Right cardiac atrium (tissue), 5 donors: ENCODE measurements at regions not wholly inside any gene's neighbourhood (a gene's known extent, or its start where the extent isn't known, plus 50 kb on each side); places are given as distances from the start of the nearest gene placed in this dataset.
"Not testable (repeated sequence)": the region's sequence is repeated elsewhere in the genome, so short reads cannot be mapped to it uniquely, and the experiment has no call there.

ENCODE experiments used
- ATAC-seq, 2 donors: fragments of 200-7000 bp; cut with Tn5 transposase; one replicate each; pipeline versions ENCODE4 v1.8.0 to v1.9.1; 2020; ENCODE audit warnings: moderate library complexity in 2 of 2, mild to moderate bottlenecking in 1 of 2
- DNase-seq, 3 donors: peaks; one replicate each; pipeline ENCODE4 v3.0.0-alpha.2; 2020
- H3K27ac ChIP-seq: one replicate; pipeline ENCODE4 v1.5.1; 2013; ENCODE audit warnings: mild to moderate bottlenecking, low read length, control low read depth, moderate library complexity
- H3K27me3 ChIP-seq: one replicate; pipeline ENCODE4 v1.6.1; 2013; ENCODE audit not compliant: control insufficient read depth, insufficient read depth
- H3K4me1 ChIP-seq: one replicate; pipeline ENCODE4 v1.6.1; 2013; ENCODE audit warnings: low read length; ENCODE audit not compliant: control insufficient read depth, insufficient read depth
- H3K4me3 ChIP-seq: one replicate; pipeline ENCODE4 v1.5.1; 2013; ENCODE audit warnings: low read length, control low read depth
- H3K9me3 ChIP-seq: one replicate; pipeline ENCODE4 v1.6.1; 2013; ENCODE audit warnings: low read length; ENCODE audit not compliant: control insufficient read depth
- WGBS: extraction: QIAGEN DNeasy Blood & Tissue Kit; methylation state at CpG from one replicate; pipeline ENCODE4 v1.1.7; 2013; 5-methylcytosine and 5-hydroxymethylcytosine counted together
- intact Hi-C, 4 donors: fragments of 100-400 bp; cut with DNase I; formaldehyde crosslinking; loops; one replicate each; pipeline versions ENCODE4 v1.11.0 to v1.14.0; 2022 to 2023
- donor health status: healthy with polysubstance abuse.
- donor health status: DM: no; HTN: yes; CAD: no.
- donor health status: DM: no; HTN: no; CAD: no.
- donor health status: DM: no; HTN: yes; CAD: no; lungs with severe emphysema.
- donor health status: DM: yes; HTN: yes; CAD: no.

DNA sequence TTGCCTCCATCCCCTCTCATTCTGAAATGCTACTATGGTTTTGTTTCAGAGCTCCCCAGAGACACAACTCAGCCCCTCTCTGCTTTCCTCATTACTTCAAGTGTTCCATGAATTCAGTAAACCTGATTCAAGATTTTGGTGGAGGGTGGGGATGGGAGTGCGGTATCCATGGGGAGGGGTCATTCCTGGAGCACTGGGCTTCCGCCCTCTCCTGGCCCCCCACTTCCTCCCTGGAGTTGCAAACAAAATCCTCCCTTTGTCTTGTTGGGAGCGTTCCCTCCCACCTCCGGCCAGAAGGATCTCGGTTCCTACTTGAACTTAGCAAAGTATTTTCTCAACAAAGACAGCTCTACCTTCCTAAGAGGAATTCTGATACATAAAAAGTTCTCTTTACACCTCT, 71.8 kb upstream of the LTA4H start:
- Histone ChIP-seq H3K4me3 (no peak overlapping the region), H3K9me3 (no peaks in the 10 kb centered on the region), H3K4me1 (peaks cover 4% of the 10 kb centered on the region), H3K27me3 (no peaks in the 10 kb centered on the region), H3K27ac (peak overlapping the region; percentile 89)
- peak; percentile 45 to 65 for ATAC-seq
- intact Hi-C loops: no loop called here
- WGBS: 68% methylated on average over 5 of the region's 5 CpGs
- peak in 1 of 3 donors; percentile 37 for DNase-seq

GRCh38 chr12:96108321-96108720, 72.9 kb upstream of the LTA4H start:
- Histone ChIP-seq H3K4me1 (no peaks in the 10 kb centered on the region), H3K27ac (peak overlapping the region; percentile 89)
- ATAC-seq: peak; percentile 89 to 95

DNA sequence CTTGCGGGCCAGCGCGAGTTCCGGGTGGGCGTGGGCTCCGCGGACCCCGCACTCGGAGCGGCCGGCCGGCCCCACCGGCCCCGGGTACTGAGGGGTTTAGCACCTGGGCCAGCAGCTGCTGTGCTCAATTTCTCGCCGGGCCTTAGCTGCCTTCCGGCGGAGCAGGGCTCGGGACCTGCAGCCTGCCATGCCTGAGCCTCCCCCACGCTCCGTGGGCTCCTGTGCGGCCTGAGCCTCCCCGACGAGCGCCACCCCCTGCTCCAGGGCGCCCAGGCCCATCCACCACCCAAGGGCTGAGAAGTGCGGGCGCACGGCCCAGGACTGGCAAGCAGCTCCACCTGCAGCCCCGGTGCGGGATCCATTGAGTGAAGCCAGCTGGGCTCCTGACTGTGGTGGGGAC, 73.6 kb upstream of the LTA4H start:
- H3K4me1 ChIP-seq, H3K9me3 ChIP-seq, DNase-seq, H3K27me3 ChIP-seq, H3K27ac ChIP-seq, ATAC-seq, intact Hi-C loops, H3K4me3 ChIP-seq: not testable (repeated sequence)
- WGBS: 87% methylated on average over 31 of the region's 31 CpGs

More at GRCh38 chr12:96108321-96108720, 72.9 kb upstream of the LTA4H start:
- Histone ChIP-seq H3K9me3 (no peaks in the 10 kb centered on the region), H3K4me3 (no peak overlapping the region), H3K27me3 (no peaks in the 10 kb centered on the region)
- 36% methylated on average over 11 of the region's 11 CpGs for WGBS
- peak; percentile 62 to 78 (median 74) for DNase-seq
- intact Hi-C loops: no loop called here

GRCh38 chr12:96112733-96113132, 77.3 kb upstream of the LTA4H start:
- Histone ChIP-seq H3K27ac (no peak overlapping the region), H3K27me3 (no peaks in the 10 kb centered on the region), H3K4me1 (no peaks in the 10 kb centered on the region), H3K9me3 (no peaks in the 10 kb centered on the region), H3K4me3 (no peak overlapping the region)
- no peak for DNase-seq
- intact Hi-C loops: no loop called here
- ATAC-seq: no peak
- WGBS: 38% methylated on average over 5 of the region's 5 CpGs

DNA sequence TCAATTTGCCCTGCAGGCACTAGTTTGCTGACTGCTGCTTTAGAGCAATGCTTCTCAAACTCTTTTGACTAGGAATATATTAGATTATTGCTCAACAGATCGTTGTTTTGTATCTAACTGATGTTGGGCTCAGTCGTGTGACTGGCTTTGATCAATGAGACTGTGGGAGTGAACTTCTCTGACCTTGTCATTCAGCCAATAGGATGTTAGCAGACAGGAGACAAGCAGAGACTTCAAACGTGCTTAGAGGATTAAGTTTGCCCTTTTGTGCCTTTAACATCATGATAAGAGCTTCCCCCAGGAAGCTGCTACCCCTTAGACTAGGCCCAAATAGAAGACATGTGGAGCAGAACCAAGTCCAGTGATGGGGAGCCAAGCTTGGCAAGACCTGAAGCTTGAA, 76.7 kb upstream of the ELK3 start:
- peaks cover 2% of the 10 kb centered on the region for H3K4me1 ChIP-seq
- intact Hi-C loops: no loop called here
- H3K4me3 ChIP-seq: no peak overlapping the region
- H3K27ac ChIP-seq: no peak overlapping the region
- ATAC-seq (no peak), DNase-seq (no peak)
- WGBS: 19% methylated on average over 3 of the region's 3 CpGs
- no peaks in the 10 kb centered on the region for H3K27me3 ChIP-seq
- H3K9me3 ChIP-seq: no peaks in the 10 kb centered on the region

GRCh38 chr12:96120359-96121100, 73.6 kb upstream of the ELK3 start:
- Histone ChIP-seq H3K27me3 (no peaks in the 10 kb centered on the region), H3K27ac (peak overlapping the region; percentile 6), H3K4me1 (peaks cover 2% of the 10 kb centered on the region), H3K4me3 (no peak overlapping the region), H3K9me3 (no peaks in the 10 kb centered on the region)
- intact Hi-C loops: no loop called here
- peak in 1 of 3 donors; percentile 55 for DNase-seq
- 60% methylated on average over 4 of the region's 4 CpGs for WGBS
- ATAC-seq: peak; percentile 41 to 67

- intact Hi-C loops: no loop called here
- Histone ChIP-seq H3K4me3 (no peak overlapping the region), H3K9me3 (no peaks in the 10 kb centered on the region), H3K4me1 (peaks cover 2% of the 10 kb centered on the region), H3K27ac (no peak overlapping the region), H3K27me3 (no peaks in the 10 kb centered on the region)
- 29% methylated on average over 4 of the region's 4 CpGs for WGBS
- DNase-seq (no peak), ATAC-seq (peak in 1 of 2 donors; percentile 82)
Observed at GRCh38 chr12:96121271-96121711, 72.9 kb upstream of the ELK3 start.

GRCh38 chr12:96128292-96128691, 65.9 kb upstream of the ELK3 start:
- intact Hi-C loops, ATAC-seq, H3K27ac ChIP-seq, H3K9me3 ChIP-seq, H3K4me1 ChIP-seq, H3K27me3 ChIP-seq, DNase-seq, H3K4me3 ChIP-seq: not testable (repeated sequence)
- 89% methylated on average over 7 of the region's 7 CpGs for WGBS

- Histone ChIP-seq H3K27me3 (no peaks in the 10 kb centered on the region), H3K4me3 (no peak overlapping the region), H3K4me1 (no peaks in the 10 kb centered on the region), H3K27ac (no peak overlapping the region), H3K9me3 (no peaks in the 10 kb centered on the region)
- ATAC-seq: peak; percentile 72 to 92
- DNase-seq: peak in 2 of 3 donors; percentile 42 to 52
- intact Hi-C loops: loop anchor here in 1 of 4 donors (10.0 kb wide), 1 partner anchor 56 kb away; no protein-coding TSS in a partner anchor
- WGBS: 54% methylated on average over 15 of the region's 15 CpGs
Observed at GRCh38 chr12:96130396-96131059, 63.6 kb upstream of the ELK3 start.

- intact Hi-C loops: loop anchor here in 1 of 4 donors (10.0 kb wide), 1 partner anchor 57 kb away; no protein-coding TSS in a partner anchor
- WGBS: 59% methylated on average over 5 of the region's 5 CpGs
Observed at GRCh38 chr12:96131230-96131788, 62.9 kb upstream of the ELK3 start.

DNA sequence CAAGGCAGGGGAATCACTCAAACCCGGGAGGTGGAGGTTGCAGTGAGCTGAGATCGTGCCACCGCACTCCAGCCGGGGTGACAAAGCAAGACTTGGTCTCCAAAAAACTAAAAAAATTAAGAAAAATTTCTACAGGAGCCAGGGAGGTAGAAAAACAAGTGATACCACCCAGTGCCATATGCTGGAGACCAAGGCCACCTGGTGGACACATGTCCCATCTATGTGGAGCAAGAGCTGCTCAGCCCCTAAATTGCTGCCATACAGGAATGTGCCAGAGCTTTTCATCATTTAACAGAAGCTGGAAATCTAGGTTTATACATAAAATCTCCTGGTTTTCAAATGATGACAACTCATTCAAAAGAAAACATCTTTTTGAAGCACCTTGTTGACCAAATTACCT, 61.4 kb upstream of the ELK3 start:
- no peaks in the 10 kb centered on the region for H3K27me3 ChIP-seq
- no peaks in the 10 kb centered on the region for H3K4me1 ChIP-seq
- 91% methylated on average over 4 of the region's 4 CpGs for WGBS
- ATAC-seq (no peak), DNase-seq (peak in 2 of 3 donors; percentile 32 to 52)
- intact Hi-C loops: loop anchor here in 1 of 4 donors (10.0 kb wide), 1 partner anchor 58 kb away; no protein-coding TSS in a partner anchor
- H3K9me3 ChIP-seq: no peaks in the 10 kb centered on the region
- no peak overlapping the region for H3K27ac ChIP-seq
- H3K4me3 ChIP-seq: no peak overlapping the region

More at GRCh38 chr12:96131230-96131788, 62.9 kb upstream of the ELK3 start:
- Histone ChIP-seq H3K27ac (no peak overlapping the region), H3K4me1 (no peaks in the 10 kb centered on the region), H3K27me3 (no peaks in the 10 kb centered on the region), H3K9me3 (no peaks in the 10 kb centered on the region), H3K4me3 (no peak overlapping the region)
- no peak for ATAC-seq
- DNase-seq: no peak
